CD14-positive monocyte (primary cell): ENCODE measurements at regions not wholly inside any gene's neighbourhood (a gene's known extent, or its start where the extent isn't known, plus 50 kb on each side); places are given as distances from the start of the nearest gene placed in this dataset.

Experiments
- DNase-seq, 3 donors: peaks; one replicate each; pipeline ENCODE4 v3.0.0-alpha.2; 2011 to 2022
- H2AFZ ChIP-seq: 2 replicates; pipeline ENCODE4 v1.6.0; 2012; ENCODE audit warnings: mild to moderate bottlenecking, low read depth, low read length, inconsistent platforms; ENCODE audit not compliant: insufficient read depth, poor library complexity, severe bottlenecking
- H3K27ac ChIP-seq, 2 donors: 1 replicate in 1 of 2; 2 replicates in 1 of 2; pipeline ENCODE4 v1.5.1; 2012 to 2013; ENCODE audit warnings: low read length in 2 of 2, control low read depth in 1 of 2, inconsistent platforms in 1 of 2, low read depth in 1 of 2, mild to moderate bottlenecking in 1 of 2
- H3K27me3 ChIP-seq, 2 donors: one replicate each; pipeline versions ENCODE4 v1.6.0 to v1.6.1; 2011 to 2013; ENCODE audit warnings: low read length in 2 of 2; ENCODE audit not compliant: control insufficient read depth in 2 of 2, insufficient read depth in 2 of 2
- H3K36me3 ChIP-seq, 2 donors: replicated peaks in 1 of 2; 1 replicate in 1 of 2; 2 replicates in 1 of 2; pipeline versions ENCODE4 v1.5.1 to v1.6.1; 2012 to 2013; ENCODE audit warnings: low read length in 2 of 2, control low read depth in 1 of 2, inconsistent platforms in 1 of 2, mild to moderate bottlenecking in 1 of 2; ENCODE audit not compliant: insufficient read depth in 2 of 2, control insufficient read depth in 1 of 2
- H3K4me1 ChIP-seq, 2 donors: 1 replicate in 1 of 2; 2 replicates in 1 of 2; pipeline versions ENCODE4 v1.5.1 to v1.6.1; 2012 to 2013; ENCODE audit warnings: low read length in 2 of 2, control low read depth in 1 of 2, inconsistent platforms in 1 of 2, mild to moderate bottlenecking in 1 of 2, moderate library complexity in 1 of 2; ENCODE audit not compliant: insufficient read depth in 2 of 2, control insufficient read depth in 1 of 2
- H3K4me2 ChIP-seq: replicated peaks from 2 replicates; pipeline ENCODE3; 2012; ENCODE audit warnings: low read length, moderate library complexity, mild to moderate bottlenecking; ENCODE audit not compliant: poor library complexity, severe bottlenecking; ENCODE audit errors: extremely low read depth
- H3K4me3 ChIP-seq, 3 experiments: fragments of 200-600 bp in 1 of 3; sonication (generic) in 1 of 3; replicated peaks in 1 of 3; 1 replicate in 2 of 3; 2 replicates in 1 of 3; pipeline ENCODE4 v1.5.1; 2011 to 2013; ENCODE audit warnings: low read length in 3 of 3, mild to moderate bottlenecking in 3 of 3, control low read depth in 2 of 3, low read depth in 2 of 3, inconsistent platforms in 1 of 3, moderate library complexity in 1 of 3
- H3K79me2 ChIP-seq: 2 replicates; pipeline ENCODE4 v1.6.0; 2012; ENCODE audit warnings: mild to moderate bottlenecking, control low read depth, inconsistent platforms, low read length, moderate library complexity; ENCODE audit not compliant: insufficient read depth
- H3K9ac ChIP-seq: 2 replicates; pipeline ENCODE4 v1.6.0; 2017; ENCODE audit warnings: low read length, mild to moderate bottlenecking; ENCODE audit not compliant: insufficient read depth, poor library complexity, severe bottlenecking
- H3K9me3 ChIP-seq, 2 donors: replicated peaks in 1 of 2; 1 replicate in 1 of 2; 2 replicates in 1 of 2; pipeline versions ENCODE4 v1.5.1 to v1.6.1; 2012 to 2013; ENCODE audit warnings: low read length in 2 of 2, control low read depth in 1 of 2; ENCODE audit not compliant: control insufficient read depth in 1 of 2, insufficient read depth in 1 of 2
- H4K20me1 ChIP-seq: 2 replicates; pipeline ENCODE4 v1.6.0; 2012; ENCODE audit warnings: mild to moderate bottlenecking, low read length, control low read depth, moderate library complexity; ENCODE audit not compliant: insufficient read depth
- H3K27ac Mint-ChIP-seq, 7 donors: one replicate each; pipeline ENCODE4 v1.8.0; 2020; ENCODE audit warnings: mild to moderate bottlenecking in 7 of 7, mixed read lengths in 7 of 7, moderate library complexity in 6 of 7, inconsistent platforms in 2 of 7
- H3K27me3 Mint-ChIP-seq, 3 donors: one replicate each; pipeline ENCODE4 v1.8.0; 2021 to 2022; ENCODE audit warnings: low read depth in 3 of 3, mild to moderate bottlenecking in 3 of 3, mixed read lengths in 3 of 3, moderate library complexity in 3 of 3, inconsistent platforms in 1 of 3
- H3K36me3 Mint-ChIP-seq, 2 donors: one replicate each; pipeline ENCODE4 v1.8.0; 2020; ENCODE audit warnings: mixed read lengths in 2 of 2, inconsistent platforms in 1 of 2, mild to moderate bottlenecking in 1 of 2
- H3K4me1 Mint-ChIP-seq: one replicate; pipeline ENCODE4 v1.8.0; 2020; ENCODE audit warnings: mild to moderate bottlenecking, mixed read lengths
- H3K4me3 Mint-ChIP-seq, 2 donors: one replicate each; pipeline ENCODE4 v1.8.0; 2020; ENCODE audit warnings: mild to moderate bottlenecking in 2 of 2, mixed read lengths in 2 of 2, moderate library complexity in 1 of 2
- H3K9me3 Mint-ChIP-seq, 7 donors: one replicate each; pipeline ENCODE4 v1.8.0; 2020 to 2022; ENCODE audit warnings: mixed read lengths in 7 of 7, mild to moderate bottlenecking in 6 of 7, moderate library complexity in 6 of 7, inconsistent platforms in 2 of 7
- CTCF ChIP-seq: fragments of 200-600 bp; IDR thresholded peaks from one replicate; pipeline ENCODE4 v1.8.0; 2022; ENCODE audit warnings: antibody characterized with exemption, mild to moderate bottlenecking
- WGBS: methylation state at CpG from one replicate; pipeline ENCODE4 v1.1.5; 2013; ENCODE audit warnings: missing lambda C conversion rate; ENCODE audit not compliant: insufficient coverage; 5-methylcytosine and 5-hydroxymethylcytosine counted together
- intact Hi-C, 2 donors: fragments of 100-400 bp; cut with micrococcal nuclease; formaldehyde crosslinking; loops; one replicate each; pipeline versions ENCODE4 v1.15.0 to v1.15.1; 2023

- peaks cover 13 to 61% of the 10 kb centered on the region in 2 donors for H3K4me1 ChIP-seq
- peak overlapping the region in 1 of 2 donors; percentile 75 for H3K4me3 Mint-ChIP-seq
- H3K27me3 ChIP-seq: no peaks in the 10 kb centered on the region
- DNase-seq: peak; percentile 64 to 88 (median 66)
- no peaks in the 10 kb centered on the region for H3K9me3 Mint-ChIP-seq
- H3K79me2 ChIP-seq: no peaks in the 10 kb centered on the region
- no peaks in the 10 kb centered on the region for H4K20me1 ChIP-seq
- peak overlapping the region; percentile 4 to 62 for H3K27ac ChIP-seq
- H3K36me3 Mint-ChIP-seq: peaks cover 0 to 4% of the 10 kb centered on the region in 2 donors
- H3K4me3 ChIP-seq: peak overlapping the region in 1 of 3 experiments; percentile 19
- peak overlapping the region in 6 of 7 donors; percentile 56 to 86 (median 78) for H3K27ac Mint-ChIP-seq
- H3K9ac ChIP-seq: no peak overlapping the region
- H3K27me3 Mint-ChIP-seq: peaks cover 2 to 6% (median 6%) of the 10 kb centered on the region in 3 donors
- intact Hi-C loops: no loop called here
- TF ChIP-seq CTCF: no peak
- WGBS: 67% methylated on average over 3 of the region's 10 CpGs
- H3K4me2 ChIP-seq: peak overlapping the region; percentile 44
- H3K36me3 ChIP-seq: no peaks in the 10 kb centered on the region
- no peaks in the 10 kb centered on the region for H3K9me3 ChIP-seq
- H3K4me1 Mint-ChIP-seq: peaks cover 57% of the 10 kb centered on the region
- no peak overlapping the region for H2AFZ ChIP-seq
Observed at GRCh38 chr5:173717959-173718358, 101.5 kb upstream of the BOD1 start.

- H3K9me3 ChIP-seq: no peaks in the 10 kb centered on the region
- H3K4me1 Mint-ChIP-seq: peaks cover 52% of the 10 kb centered on the region
- H3K4me3 Mint-ChIP-seq: no peak overlapping the region
- no peaks in the 10 kb centered on the region for H3K79me2 ChIP-seq
- H3K4me1 ChIP-seq: peaks cover 13 to 56% of the 10 kb centered on the region in 2 donors
- 96% methylated on average over 8 of the region's 10 CpGs for WGBS
- intact Hi-C loops: no loop called here
- H3K9me3 Mint-ChIP-seq: no peaks in the 10 kb centered on the region
- H3K27ac Mint-ChIP-seq: peak overlapping the region in 6 of 7 donors; percentile 56 to 86 (median 75)
- no peak for DNase-seq
- no peak overlapping the region for H2AFZ ChIP-seq
- no peaks in the 10 kb centered on the region for H4K20me1 ChIP-seq
- no peaks in the 10 kb centered on the region for H3K36me3 ChIP-seq
- H3K27ac ChIP-seq: peak overlapping the region; percentile 4 to 62
- peaks cover 0 to 4% of the 10 kb centered on the region in 2 donors for H3K36me3 Mint-ChIP-seq
- peaks cover 2 to 6% (median 3%) of the 10 kb centered on the region in 3 donors for H3K27me3 Mint-ChIP-seq
- H3K4me3 ChIP-seq: peak overlapping the region in 1 of 3 experiments; percentile 19
- H3K27me3 ChIP-seq: no peaks in the 10 kb centered on the region
- no peak overlapping the region for H3K9ac ChIP-seq
- no peak for TF ChIP-seq CTCF
- peak overlapping the region; percentile 44 for H3K4me2 ChIP-seq
Observed at GRCh38 chr5:173718469-173718868, 102.0 kb upstream of the BOD1 start.
